Ishikawa (cell line): ENCODE measurements at regions not wholly inside any gene's neighbourhood (a gene's known extent, or its start where the extent isn't known, plus 50 kb on each side); places are given as distances from the start of the nearest gene placed in this dataset.

Source experiments
- CEBPB ChIP-seq: IDR thresholded peaks from 2 replicates; pipeline ENCODE4 v1.6.1; 2012
- EGR1 ChIP-seq: IDR thresholded peaks from 2 replicates; pipeline ENCODE4 v1.6.1; 2012
- EP300 ChIP-seq: IDR thresholded peaks from 2 replicates; pipeline ENCODE4 v1.6.1; 2012; ENCODE audit warnings: borderline replicate concordance
- FOXM1 ChIP-seq: IDR thresholded peaks from 2 replicates; pipeline ENCODE4 v1.6.1; 2012; ENCODE audit warnings: low read depth, borderline replicate concordance
- RAD21 ChIP-seq: IDR thresholded peaks from 2 replicates; pipeline ENCODE4 v1.6.1; 2012; ENCODE audit warnings: low read depth
- TCF12 ChIP-seq: IDR thresholded peaks from 2 replicates; pipeline ENCODE4 v1.6.1; 2012; ENCODE audit warnings: low read depth
- TEAD4 ChIP-seq: IDR thresholded peaks from 2 replicates; pipeline ENCODE4 v1.6.1; 2012
- YY1 ChIP-seq: IDR thresholded peaks from 2 replicates; pipeline ENCODE4 v1.6.1; 2012; ENCODE audit warnings: low read depth
- TF ChIP-seq, protein P1 (sequence below): IDR thresholded peaks from 2 replicates; pipeline ENCODE4 v1.6.1; 2012; ENCODE audit warnings: low read depth, mild to moderate bottlenecking

DNA sequence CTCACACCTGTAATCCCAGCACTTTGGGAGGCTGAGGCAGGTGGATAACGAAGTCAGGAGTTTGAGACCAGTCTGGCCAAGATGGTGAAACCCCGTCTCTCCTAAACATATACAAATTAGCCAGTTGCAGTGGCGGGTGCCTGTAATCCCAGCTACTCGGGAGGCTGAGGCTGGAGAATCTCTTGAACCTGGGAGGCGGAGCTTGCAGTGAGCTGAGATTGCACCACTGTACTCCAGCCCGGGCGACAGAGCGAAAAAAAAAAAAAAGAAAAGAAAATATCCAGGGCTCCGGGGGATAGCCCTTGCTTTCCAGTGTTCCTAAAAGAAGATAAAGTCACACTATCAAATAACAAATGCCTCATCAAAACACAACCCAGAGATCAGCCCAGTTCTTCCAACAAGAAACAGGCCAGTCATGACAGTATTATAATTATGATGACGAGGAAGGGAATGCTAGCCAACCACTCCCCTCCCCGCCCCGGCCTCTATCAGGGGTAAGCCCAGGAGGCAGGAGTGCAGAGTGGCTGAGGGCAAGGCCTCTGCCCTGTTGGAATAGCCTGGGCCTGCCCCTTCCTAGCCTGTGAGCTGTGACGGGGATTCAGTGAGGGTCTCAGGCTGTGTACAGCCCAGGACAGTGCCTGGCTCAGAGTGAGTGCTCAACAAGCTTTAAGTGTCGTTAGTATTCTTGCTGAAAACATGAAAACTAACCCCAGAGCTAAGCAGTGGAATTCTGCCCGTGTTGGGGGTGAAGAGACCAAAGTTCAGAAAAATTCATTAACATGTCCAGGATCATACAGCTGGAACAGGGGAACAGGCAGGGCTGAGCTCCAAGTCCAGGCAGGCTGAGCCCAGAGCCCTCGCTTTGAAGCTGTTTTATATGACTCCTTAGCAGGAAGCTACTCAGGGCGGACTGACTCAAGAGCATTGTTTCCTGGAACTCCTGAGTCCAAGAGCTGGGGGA is 54.3 kb downstream of the FAM241B start:
- no peak for TF ChIP-seq TEAD4
- TF ChIP-seq FOXM1, result no peak
- no peak for TF ChIP-seq EP300
- TF ChIP-seq RAD21, result no peak
- no peak for TF ChIP-seq YY1
- no peak for TF ChIP-seq EGR1
- TF ChIP-seq CEBPB, result no peak
- no peak for TF ChIP-seq TCF12
- TF ChIP-seq, protein P1, sequence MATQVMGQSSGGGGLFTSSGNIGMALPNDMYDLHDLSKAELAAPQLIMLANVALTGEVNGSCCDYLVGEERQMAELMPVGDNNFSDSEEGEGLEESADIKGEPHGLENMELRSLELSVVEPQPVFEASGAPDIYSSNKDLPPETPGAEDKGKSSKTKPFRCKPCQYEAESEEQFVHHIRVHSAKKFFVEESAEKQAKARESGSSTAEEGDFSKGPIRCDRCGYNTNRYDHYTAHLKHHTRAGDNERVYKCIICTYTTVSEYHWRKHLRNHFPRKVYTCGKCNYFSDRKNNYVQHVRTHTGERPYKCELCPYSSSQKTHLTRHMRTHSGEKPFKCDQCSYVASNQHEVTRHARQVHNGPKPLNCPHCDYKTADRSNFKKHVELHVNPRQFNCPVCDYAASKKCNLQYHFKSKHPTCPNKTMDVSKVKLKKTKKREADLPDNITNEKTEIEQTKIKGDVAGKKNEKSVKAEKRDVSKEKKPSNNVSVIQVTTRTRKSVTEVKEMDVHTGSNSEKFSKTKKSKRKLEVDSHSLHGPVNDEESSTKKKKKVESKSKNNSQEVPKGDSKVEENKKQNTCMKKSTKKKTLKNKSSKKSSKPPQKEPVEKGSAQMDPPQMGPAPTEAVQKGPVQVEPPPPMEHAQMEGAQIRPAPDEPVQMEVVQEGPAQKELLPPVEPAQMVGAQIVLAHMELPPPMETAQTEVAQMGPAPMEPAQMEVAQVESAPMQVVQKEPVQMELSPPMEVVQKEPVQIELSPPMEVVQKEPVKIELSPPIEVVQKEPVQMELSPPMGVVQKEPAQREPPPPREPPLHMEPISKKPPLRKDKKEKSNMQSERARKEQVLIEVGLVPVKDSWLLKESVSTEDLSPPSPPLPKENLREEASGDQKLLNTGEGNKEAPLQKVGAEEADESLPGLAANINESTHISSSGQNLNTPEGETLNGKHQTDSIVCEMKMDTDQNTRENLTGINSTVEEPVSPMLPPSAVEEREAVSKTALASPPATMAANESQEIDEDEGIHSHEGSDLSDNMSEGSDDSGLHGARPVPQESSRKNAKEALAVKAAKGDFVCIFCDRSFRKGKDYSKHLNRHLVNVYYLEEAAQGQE, result no peak
